HEK293 (cell line): ENCODE measurements at regions not wholly inside any gene's neighbourhood (a gene's known extent, or its start where the extent isn't known, plus 50 kb on each side); places are given as distances from the start of the nearest gene placed in this dataset.

Experiments used
- CTCF ChIA-PET: fragments of 350-600 bp; formaldehyde crosslinking; extraction: SDS; loops from one replicate; lab custom pipeline; 2021; ENCODE audit warnings: antibody characterized with exemption; lab: Yijun Ruan, JAX
- POLR2A ChIA-PET: fragments of 300-600 bp; formaldehyde crosslinking; extraction: SDS; loops from one replicate; lab custom pipeline; 2020; ENCODE audit warnings: antibody characterized with exemption, inconsistent platforms; lab: Yijun Ruan, JAX
- H3K27ac ChIP-seq: fragments of 200-500 bp; sonication (Bioruptor generic); 2 replicates; pipeline ENCODE4 v1.5.1; 2014; ENCODE audit warnings: low read depth, low read length, control low read depth, inconsistent platforms; ENCODE audit errors: extremely low read depth
- H3K36me3 ChIP-seq, 2 experiments: fragments of 200-500 bp in 1 of 2; sonication (Bioruptor generic) in 1 of 2; 1 replicate in 1 of 2; 2 replicates in 1 of 2; pipeline ENCODE4 v1.5.1; 2014 to 2017; ENCODE audit warnings: inconsistent platforms in 2 of 2, low read length in 2 of 2; ENCODE audit not compliant: control insufficient read depth in 2 of 2, insufficient read depth in 1 of 2
- H3K4me1 ChIP-seq: fragments of 200-500 bp; sonication (Bioruptor generic); 2 replicates; pipeline ENCODE4 v1.5.1; 2014; ENCODE audit warnings: mild to moderate bottlenecking, low read length, inconsistent platforms; ENCODE audit not compliant: control insufficient read depth, insufficient read depth
- H3K4me3 ChIP-seq: 2 replicates; pipeline ENCODE4 v1.5.1; 2011; ENCODE audit warnings: low read depth, mild to moderate bottlenecking, control low read depth, low read length, moderate library complexity
- H3K9me3 ChIP-seq: fragments of 200-500 bp; sonication (Bioruptor generic); 2 replicates; pipeline ENCODE4 v1.5.1; 2014; ENCODE audit warnings: low read depth, low read length, inconsistent platforms; ENCODE audit not compliant: control insufficient read depth, insufficient read depth
- KLF1 ChIP-seq: fragments of 450-650 bp; formaldehyde crosslinking; IDR thresholded peaks from 2 replicates; pipeline ENCODE4 v1.5.1; 2016; ENCODE audit warnings: missing biosample characterization, missing genetic modification characterization
- PBX3 ChIP-seq: sonication (generic); formaldehyde crosslinking; IDR thresholded peaks from 2 replicates; pipeline ENCODE4 v1.8.1; 2022; ENCODE audit warnings: mild to moderate bottlenecking, moderate library complexity, missing genetic modification reagents
- REPIN1 ChIP-seq: fragments of 450-650 bp; formaldehyde crosslinking; IDR thresholded peaks from 2 replicates; pipeline ENCODE4 v1.5.1; 2017; ENCODE audit warnings: missing biosample characterization, missing genetic modification characterization, low read depth
- ZFP69B ChIP-seq: fragments of 450-650 bp; formaldehyde crosslinking; IDR thresholded peaks from 2 replicates; pipeline ENCODE4 v1.5.1; 2016; ENCODE audit warnings: missing biosample characterization, missing genetic modification characterization
- ZIC2 ChIP-seq: fragments of 450-650 bp; formaldehyde crosslinking; IDR thresholded peaks from 2 replicates; pipeline ENCODE4 v1.5.1; 2016; ENCODE audit warnings: missing biosample characterization, missing genetic modification characterization
- ZNF114 ChIP-seq: fragments of 450-650 bp; formaldehyde crosslinking; IDR thresholded peaks from 2 replicates; pipeline ENCODE4 v1.5.0; 2017; ENCODE audit warnings: missing biosample characterization, missing genetic modification characterization
- ZNF140 ChIP-seq: fragments of 450-650 bp; formaldehyde crosslinking; IDR thresholded peaks from 2 replicates; pipeline ENCODE4 v1.5.1; 2016; ENCODE audit warnings: missing biosample characterization, missing genetic modification characterization
- ZNF155 ChIP-seq: fragments of 450-650 bp; formaldehyde crosslinking; IDR thresholded peaks from 2 replicates; pipeline ENCODE4 v1.5.1; 2016; ENCODE audit warnings: missing biosample characterization, missing genetic modification characterization
- ZNF175 ChIP-seq: fragments of 450-650 bp; formaldehyde crosslinking; IDR thresholded peaks from 2 replicates; pipeline ENCODE4 v1.5.1; 2016; ENCODE audit warnings: missing biosample characterization, missing genetic modification characterization
- ZNF239 ChIP-seq: fragments of 450-650 bp; formaldehyde crosslinking; IDR thresholded peaks from 2 replicates; pipeline ENCODE4 v1.5.1; 2016; ENCODE audit warnings: missing biosample characterization, missing genetic modification characterization
- ZNF26 ChIP-seq: fragments of 450-650 bp; formaldehyde crosslinking; IDR thresholded peaks from 2 replicates; pipeline ENCODE4 v1.5.1; 2016; ENCODE audit warnings: missing biosample characterization, missing genetic modification characterization
- ZNF473 ChIP-seq: fragments of 450-650 bp; formaldehyde crosslinking; IDR thresholded peaks from 2 replicates; pipeline ENCODE4 v1.5.1; 2017; ENCODE audit warnings: missing biosample characterization, missing genetic modification characterization
- ZNF521 ChIP-seq: fragments of 450-650 bp; formaldehyde crosslinking; IDR thresholded peaks from 2 replicates; pipeline ENCODE4 v1.5.1; 2017; ENCODE audit warnings: missing biosample characterization, mild to moderate bottlenecking, missing genetic modification characterization
- ZNF529 ChIP-seq: fragments of 450-650 bp; formaldehyde crosslinking; IDR thresholded peaks from 2 replicates; pipeline ENCODE4 v1.5.1; 2017; ENCODE audit warnings: missing genetic modification characterization, missing biosample characterization; ENCODE audit not compliant: insufficient replicate concordance
- ZNF558 ChIP-seq: fragments of 450-650 bp; formaldehyde crosslinking; IDR thresholded peaks from 2 replicates; pipeline ENCODE4 v1.5.1; 2016; ENCODE audit warnings: missing biosample characterization, missing genetic modification characterization
- ZNF600 ChIP-seq: fragments of 450-650 bp; formaldehyde crosslinking; IDR thresholded peaks from 2 replicates; pipeline ENCODE4 v1.5.1; 2016; ENCODE audit warnings: missing biosample characterization, missing genetic modification characterization
- ZNF623 ChIP-seq: fragments of 450-650 bp; formaldehyde crosslinking; IDR thresholded peaks from 2 replicates; pipeline ENCODE4 v1.5.1; 2016; ENCODE audit warnings: missing biosample characterization, missing genetic modification characterization
- ZNF658 ChIP-seq: fragments of 450-650 bp; formaldehyde crosslinking; IDR thresholded peaks from 2 replicates; pipeline ENCODE4; 2016; ENCODE audit warnings: missing biosample characterization, missing genetic modification characterization
- ZNF701 ChIP-seq: fragments of 450-650 bp; formaldehyde crosslinking; IDR thresholded peaks from 2 replicates; pipeline ENCODE4 v1.5.1; 2016; ENCODE audit warnings: missing biosample characterization, missing genetic modification characterization
- ZNF747 ChIP-seq: fragments of 450-650 bp; formaldehyde crosslinking; IDR thresholded peaks from 2 replicates; pipeline ENCODE4 v1.5.1; 2016; ENCODE audit warnings: missing biosample characterization, missing genetic modification characterization
- ZNF776 ChIP-seq: fragments of 450-650 bp; formaldehyde crosslinking; IDR thresholded peaks from 2 replicates; pipeline ENCODE4 v1.5.0; 2017; ENCODE audit warnings: missing biosample characterization, missing genetic modification characterization, borderline replicate concordance
- ZNF791 ChIP-seq: fragments of 450-650 bp; formaldehyde crosslinking; IDR thresholded peaks from 2 replicates; pipeline ENCODE4 v1.5.1; 2016; ENCODE audit warnings: missing biosample characterization, missing genetic modification characterization
- ZNF830 ChIP-seq: fragments of 450-650 bp; IDR thresholded peaks from 2 replicates; pipeline ENCODE4 v1.5.0; 2018; ENCODE audit warnings: missing biosample characterization, missing genetic modification characterization, low read depth, mild to moderate bottlenecking, moderate library complexity
- ZSCAN30 ChIP-seq: fragments of 450-650 bp; IDR thresholded peaks from 2 replicates; pipeline ENCODE4 v1.5.1; 2018; ENCODE audit warnings: missing biosample characterization, mild to moderate bottlenecking, missing genetic modification characterization, moderate library complexity
- TF ChIP-seq, protein P1 (sequence below): fragments of 450-650 bp; formaldehyde crosslinking; IDR thresholded peaks from 2 replicates; pipeline ENCODE4 v1.5.1; 2016; ENCODE audit warnings: missing biosample characterization, missing genetic modification characterization
- TF ChIP-seq, protein P2 (sequence below): fragments of 450-650 bp; formaldehyde crosslinking; IDR thresholded peaks from 2 replicates; pipeline ENCODE4 v1.5.1; 2016; ENCODE audit warnings: missing biosample characterization, missing genetic modification characterization

DNA sequence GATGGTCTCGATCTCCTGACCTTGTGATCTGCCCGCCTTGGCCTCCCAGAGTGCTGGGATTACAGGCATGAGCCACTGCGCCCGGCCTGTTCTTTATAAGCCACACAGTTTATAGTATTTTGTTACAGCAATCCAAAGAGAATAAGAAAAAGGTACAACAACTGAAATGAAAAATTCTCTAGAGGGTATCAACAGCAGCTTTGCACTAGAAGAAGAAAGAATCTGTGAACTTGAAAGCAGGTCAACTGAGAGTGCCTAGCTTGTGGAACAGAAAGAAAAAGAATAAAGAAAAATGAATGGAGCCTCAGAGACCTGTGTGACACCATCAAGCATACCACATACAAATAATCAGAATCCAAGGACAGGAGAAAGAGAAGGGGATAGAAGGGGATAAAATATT is 66.8 kb upstream of the CTLA4 start:
- Histone ChIP-seq H3K36me3 (no peaks in the 10 kb centered on the region), H3K4me3 (no peak overlapping the region), H3K4me1 (no peaks in the 10 kb centered on the region), H3K9me3 (no peaks in the 10 kb centered on the region), H3K27ac (no peak overlapping the region)
- ChIA-PET CTCF (no interaction called here), POLR2A (no interaction called here)
- no peak for TF ChIP-seq ZNF830
- no peak for TF ChIP-seq ZNF600 (tag by site-specific recombination)
- no peak for TF ChIP-seq ZNF473 (tag by site-specific recombination)
- no peak for TF ChIP-seq ZNF175 (tag by site-specific recombination)
- TF ChIP-seq ZNF776 (tag by site-specific recombination): no peak
- TF ChIP-seq ZNF529 (tag by site-specific recombination): no peak
- TF ChIP-seq ZNF114 (tag by site-specific recombination): no peak
- TF ChIP-seq ZNF747 (tag by site-specific recombination): no peak
- TF ChIP-seq, protein P1, sequence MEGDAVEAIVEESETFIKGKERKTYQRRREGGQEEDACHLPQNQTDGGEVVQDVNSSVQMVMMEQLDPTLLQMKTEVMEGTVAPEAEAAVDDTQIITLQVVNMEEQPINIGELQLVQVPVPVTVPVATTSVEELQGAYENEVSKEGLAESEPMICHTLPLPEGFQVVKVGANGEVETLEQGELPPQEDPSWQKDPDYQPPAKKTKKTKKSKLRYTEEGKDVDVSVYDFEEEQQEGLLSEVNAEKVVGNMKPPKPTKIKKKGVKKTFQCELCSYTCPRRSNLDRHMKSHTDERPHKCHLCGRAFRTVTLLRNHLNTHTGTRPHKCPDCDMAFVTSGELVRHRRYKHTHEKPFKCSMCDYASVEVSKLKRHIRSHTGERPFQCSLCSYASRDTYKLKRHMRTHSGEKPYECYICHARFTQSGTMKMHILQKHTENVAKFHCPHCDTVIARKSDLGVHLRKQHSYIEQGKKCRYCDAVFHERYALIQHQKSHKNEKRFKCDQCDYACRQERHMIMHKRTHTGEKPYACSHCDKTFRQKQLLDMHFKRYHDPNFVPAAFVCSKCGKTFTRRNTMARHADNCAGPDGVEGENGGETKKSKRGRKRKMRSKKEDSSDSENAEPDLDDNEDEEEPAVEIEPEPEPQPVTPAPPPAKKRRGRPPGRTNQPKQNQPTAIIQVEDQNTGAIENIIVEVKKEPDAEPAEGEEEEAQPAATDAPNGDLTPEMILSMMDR: no peak
- no peak for TF ChIP-seq ZNF239 (tag by site-specific recombination)
- TF ChIP-seq, protein P2, sequence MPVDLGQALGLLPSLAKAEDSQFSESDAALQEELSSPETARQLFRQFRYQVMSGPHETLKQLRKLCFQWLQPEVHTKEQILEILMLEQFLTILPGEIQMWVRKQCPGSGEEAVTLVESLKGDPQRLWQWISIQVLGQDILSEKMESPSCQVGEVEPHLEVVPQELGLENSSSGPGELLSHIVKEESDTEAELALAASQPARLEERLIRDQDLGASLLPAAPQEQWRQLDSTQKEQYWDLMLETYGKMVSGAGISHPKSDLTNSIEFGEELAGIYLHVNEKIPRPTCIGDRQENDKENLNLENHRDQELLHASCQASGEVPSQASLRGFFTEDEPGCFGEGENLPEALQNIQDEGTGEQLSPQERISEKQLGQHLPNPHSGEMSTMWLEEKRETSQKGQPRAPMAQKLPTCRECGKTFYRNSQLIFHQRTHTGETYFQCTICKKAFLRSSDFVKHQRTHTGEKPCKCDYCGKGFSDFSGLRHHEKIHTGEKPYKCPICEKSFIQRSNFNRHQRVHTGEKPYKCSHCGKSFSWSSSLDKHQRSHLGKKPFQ (tag by site-specific recombination): no peak
- no peak for TF ChIP-seq ZNF623 (tag by site-specific recombination)
- no peak for TF ChIP-seq ZNF521 (tag by site-specific recombination)
- no peak for TF ChIP-seq ZNF701 (tag by site-specific recombination)
- TF ChIP-seq ZFP69B: no peak

DNA sequence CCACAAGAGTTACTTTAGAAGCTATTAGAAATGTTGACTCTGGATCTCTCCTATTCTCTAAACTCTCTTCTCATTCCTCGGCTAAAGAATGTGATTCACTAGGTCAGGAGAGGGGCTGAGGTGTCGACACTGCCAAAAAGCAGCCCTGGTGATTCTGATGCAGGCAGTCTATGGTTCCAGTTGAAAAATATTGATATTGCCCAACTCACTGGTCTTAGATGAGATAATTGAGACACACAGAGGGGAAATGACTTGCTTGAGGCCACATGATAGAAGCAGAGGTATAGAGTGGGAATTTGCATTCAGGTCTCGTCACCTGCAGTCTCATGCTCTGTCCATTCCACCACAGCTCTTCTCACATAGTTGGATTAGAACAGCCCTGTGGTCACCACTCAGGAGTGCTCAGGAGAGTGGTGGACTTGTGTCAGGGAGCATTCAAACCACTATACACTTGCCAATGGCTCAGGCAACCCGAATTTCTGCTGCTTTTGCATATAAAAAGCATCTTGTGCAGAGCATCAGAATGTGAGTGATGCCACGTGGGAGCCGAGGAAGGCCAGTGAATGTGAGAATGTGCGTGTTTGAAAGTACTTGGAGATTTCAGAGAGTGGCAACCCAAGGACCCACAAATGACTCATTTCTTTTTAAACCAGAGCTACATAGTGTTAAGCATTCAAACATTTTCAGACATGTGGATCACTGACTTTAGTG is 65.1 kb upstream of the CTLA4 start:
- POLR2A ChIA-PET: no interaction called here
- Histone ChIP-seq H3K9me3 (no peaks in the 10 kb centered on the region), H3K4me1 (no peaks in the 10 kb centered on the region), H3K4me3 (no peak overlapping the region), H3K36me3 (no peaks in the 10 kb centered on the region), H3K27ac (no peak overlapping the region)
- CTCF ChIA-PET: no interaction called here
- TF ChIP-seq ZIC2 (tag by site-specific recombination): no peak
- TF ChIP-seq REPIN1: no peak
- TF ChIP-seq PBX3: no peak
- no peak for TF ChIP-seq ZNF155 (tag by site-specific recombination)
- TF ChIP-seq ZNF747 (tag by site-specific recombination): no peak
- TF ChIP-seq KLF1: no peak
- no peak for TF ChIP-seq ZNF175 (tag by site-specific recombination)
- no peak for TF ChIP-seq ZNF558 (tag by site-specific recombination)
- TF ChIP-seq ZNF791: no peak
- no peak for TF ChIP-seq ZSCAN30 (tag by site-specific recombination)
- no peak for TF ChIP-seq ZNF26 (tag by site-specific recombination)
- TF ChIP-seq ZNF776 (tag by site-specific recombination): no peak
- TF ChIP-seq ZNF658: no peak
- no peak for TF ChIP-seq ZNF140
